HepG2 (cell line): ENCODE measurements at regions not wholly inside any gene's neighbourhood (a gene's known extent, or its start where the extent isn't known, plus 50 kb on each side); places are given as distances from the start of the nearest gene placed in this dataset.

Source experiments
- ATAC-seq: fragments of 200-7000 bp; cut with Tn5 transposase; 3 replicates; pipeline ENCODE4 v1.9.1; 2020; ENCODE audit warnings: mild to moderate bottlenecking, moderate library complexity
- BruUV-seq: library from RNA; stranded (reverse); fragments of 400-500 nt; replicated peaks from 2 replicates; lab custom pipeline; 2021; lab: Mats Ljungman, UMichigan
- CTCF ChIA-PET: fragments of 300-600 bp; formaldehyde crosslinking; extraction: SDS; loops from one replicate; lab custom pipeline; 2021; ENCODE audit warnings: low total read pairs, inconsistent platforms, low intra/inter-chr PET ratio; lab: Yijun Ruan, JAX
- POLR2A ChIA-PET: fragments of 350-600 bp; sonication (Branson Sonifier 250); formaldehyde crosslinking; loops from one replicate; lab custom pipeline; 2020; ENCODE audit warnings: antibody characterized with exemption, inconsistent platforms; lab: Yijun Ruan, JAX
- DNase-seq: peaks from one replicate; pipeline ENCODE4 v3.0.0-alpha.2; 2015; ENCODE audit warnings: low spot score
- FAIRE-seq: peaks from 3 replicates; lab custom pipeline; 2011; peaks lifted over from hg19 to GRCh38; lab: Jason Lieb, UNC
- H2AFZ ChIP-seq: one replicate; pipeline ENCODE4 v1.6.1; 2011; ENCODE audit warnings: low read length, inconsistent platforms
- H3K27ac ChIP-seq: fragments of 300-600 bp; 3 replicates; pipeline ENCODE4 v1.8.0; 2011; ENCODE audit warnings: mixed run types, mild to moderate bottlenecking, mixed read lengths, low read length, inconsistent platforms; ENCODE audit not compliant: insufficient read depth; ENCODE audit errors: extremely low read length
- H3K27me3 ChIP-seq, 2 experiments: fragments of 200-600 bp in 1 of 2; 2 replicates in 1 of 2; 3 replicates in 1 of 2; pipeline versions ENCODE4 v1.6.0 to v1.8.0; 2011; ENCODE audit warnings: low read length in 2 of 2, mild to moderate bottlenecking in 2 of 2, moderate library complexity in 2 of 2, inconsistent platforms in 1 of 2; ENCODE audit not compliant: insufficient read depth in 2 of 2, control insufficient read depth in 1 of 2
- H3K36me3 ChIP-seq, 2 experiments: fragments of 200-600 bp in 1 of 2; replicated peaks in 1 of 2; 2 replicates in 1 of 2; 3 replicates in 1 of 2; pipeline versions ENCODE4 v1.5.1 to v1.8.0; 2011; ENCODE audit warnings: low read length in 2 of 2, inconsistent platforms in 1 of 2; ENCODE audit not compliant: insufficient read depth in 2 of 2, control insufficient read depth in 1 of 2
- H3K4me1 ChIP-seq: 2 replicates; pipeline ENCODE4 v1.5.1; 2012; ENCODE audit warnings: low read length, inconsistent platforms; ENCODE audit not compliant: insufficient read depth
- H3K4me2 ChIP-seq: 2 replicates; pipeline ENCODE4 v1.6.0; 2011; ENCODE audit warnings: low read depth, low read length, inconsistent platforms
- H3K4me3 ChIP-seq, 3 experiments: fragments of 200-600 bp in 1 of 3; sonication (generic), shearing (Covaris generic) in 1 of 3; replicated peaks in 1 of 3; 2 replicates each; pipeline ENCODE4 v1.5.1; 2011 to 2016; ENCODE audit warnings: low read length in 3 of 3, inconsistent platforms in 2 of 3, low read depth in 2 of 3, mild to moderate bottlenecking in 2 of 3, control low read depth in 1 of 3, mixed read lengths in 1 of 3; ENCODE audit not compliant: insufficient read depth in 1 of 3
- H3K79me2 ChIP-seq: one replicate; pipeline ENCODE4 v1.6.1; 2011; ENCODE audit warnings: low read length, inconsistent platforms; ENCODE audit not compliant: insufficient read depth
- H3K9ac ChIP-seq: 2 replicates; pipeline ENCODE4 v1.6.0; 2011; ENCODE audit warnings: mild to moderate bottlenecking, low read depth, low read length, inconsistent platforms; ENCODE audit not compliant: insufficient read depth
- H3K9me3 ChIP-seq: 2 replicates; pipeline ENCODE4 v1.5.1; 2012; ENCODE audit warnings: mild to moderate bottlenecking, low read length
- H4K20me1 ChIP-seq: 2 replicates; pipeline ENCODE4 v1.6.0; 2011; ENCODE audit warnings: inconsistent platforms, mild to moderate bottlenecking, low read length, moderate library complexity; ENCODE audit not compliant: insufficient read depth
- ARID3A ChIP-seq: IDR thresholded peaks from 2 replicates; pipeline ENCODE4 v1.6.1; 2012; ENCODE audit warnings: low read depth, low read length, improper control_type of control experiment
- BORCS8-MEF2B ChIP-seq: sonication (generic); formaldehyde crosslinking; IDR thresholded peaks from 2 replicates; pipeline ENCODE4 v1.8.0; 2022; ENCODE audit warnings: mild to moderate bottlenecking, missing genetic modification reagents
- CBX5 ChIP-seq: sonication (generic); formaldehyde crosslinking; IDR thresholded peaks from 2 replicates; pipeline ENCODE4 v1.4.0; 2020; ENCODE audit warnings: missing genetic modification reagents, borderline replicate concordance
- CC2D1A ChIP-seq: sonication (generic); formaldehyde crosslinking; IDR thresholded peaks from 2 replicates; pipeline ENCODE4 v1.8.1; 2023; ENCODE audit warnings: mild to moderate bottlenecking, missing genetic modification reagents
- DMTF1 ChIP-seq: sonication (generic); formaldehyde crosslinking; IDR thresholded peaks from 2 replicates; pipeline ENCODE4 v1.4.0; 2020; ENCODE audit warnings: mild to moderate bottlenecking, missing genetic modification reagents
- EEA1 ChIP-seq: sonication (generic); formaldehyde crosslinking; IDR thresholded peaks from 2 replicates; pipeline ENCODE4 v1.5.1; 2020; ENCODE audit warnings: mild to moderate bottlenecking, missing genetic modification reagents, borderline replicate concordance
- ERF ChIP-seq: IDR thresholded peaks from 2 replicates; pipeline ENCODE4 v1.6.1; 2018; ENCODE audit warnings: missing biosample characterization, missing genetic modification reagents
- IKZF5 ChIP-seq: IDR thresholded peaks from 2 replicates; pipeline ENCODE4 v1.6.1; 2018; ENCODE audit warnings: missing genetic modification reagents, mild to moderate bottlenecking, missing compliant biosample characterization
- IRF1 ChIP-seq: sonication (generic); formaldehyde crosslinking; IDR thresholded peaks from 2 replicates; pipeline ENCODE4 v1.4.0; 2020; ENCODE audit warnings: low read depth, mild to moderate bottlenecking, missing genetic modification reagents
- IRX3 ChIP-seq: sonication (generic); formaldehyde crosslinking; IDR thresholded peaks from 2 replicates; pipeline ENCODE4 v1.8.1; 2023; ENCODE audit warnings: mild to moderate bottlenecking, low read depth, missing genetic modification reagents, borderline replicate concordance
- KDM5B ChIP-seq: sonication (generic); formaldehyde crosslinking; IDR thresholded peaks from 2 replicates; pipeline ENCODE4 v1.4.0; 2020; ENCODE audit warnings: missing genetic modification reagents, mild to moderate bottlenecking, borderline replicate concordance
- MBNL3 ChIP-seq: fragments of 250-450 bp; sonication (Bioruptor Pico); conservative IDR thresholded peaks from 2 replicates; pipeline ENCODE4 v1.8.0; 2022; ENCODE audit warnings: mild to moderate bottlenecking, inconsistent platforms
- MEIS1 ChIP-seq: sonication (generic); formaldehyde crosslinking; IDR thresholded peaks from 2 replicates; pipeline ENCODE4 v1.9.0; 2021; ENCODE audit warnings: mild to moderate bottlenecking, missing genetic modification reagents, moderate library complexity, borderline replicate concordance
- POLR2A ChIP-seq, 2 experiments: IDR thresholded peaks; 2 replicates each; pipeline ENCODE4 v1.6.1; 2011; ENCODE audit warnings: low read depth in 2 of 2, low read length in 2 of 2, mild to moderate bottlenecking in 1 of 2, moderate library complexity in 1 of 2; ENCODE audit not compliant: insufficient read depth in 1 of 2
- SCMH1 ChIP-seq: sonication (generic); formaldehyde crosslinking; IDR thresholded peaks from 2 replicates; pipeline ENCODE4 v1.9.0; 2021; ENCODE audit warnings: missing genetic modification reagents, mild to moderate bottlenecking, borderline replicate concordance
- TRIM22 ChIP-seq: fragments of 450-650 bp; IDR thresholded peaks from 2 replicates; pipeline ENCODE4 v1.6.1; 2017
- ZNF430 ChIP-seq: sonication (generic); formaldehyde crosslinking; IDR thresholded peaks from 2 replicates; pipeline ENCODE4 v1.9.0; 2021; ENCODE audit warnings: mild to moderate bottlenecking, missing genetic modification reagents
- ZNF768 ChIP-seq: sonication (generic); formaldehyde crosslinking; IDR thresholded peaks from 2 replicates; pipeline ENCODE4 v1.4.0; 2020; ENCODE audit warnings: missing genetic modification reagents
- WGBS: methylation state at CpG from one replicate; pipeline ENCODE4 v1.1.6; 2017; ENCODE audit warnings: low lambda C conversion rate; 5-methylcytosine and 5-hydroxymethylcytosine counted together
- in situ Hi-C: cut with HindIII; loops from 2 replicates; pipeline ENCODE4 v1.10.0; 2017; ENCODE audit warnings: low pct_unique_long_range_greater_than_20kb; ENCODE audit not compliant: extremely low pct_ligation_motif_present
- intact Hi-C: fragments of 100-400 bp; cut with micrococcal nuclease; formaldehyde crosslinking; loops from one replicate; pipeline ENCODE4 v1.10.0; 2022; ENCODE audit not compliant: unreplicated experiment

GRCh38 chr12:77548797-77549196, 281.9 kb upstream of the NAV3 start (continued):
- TF ChIP-seq DMTF1 (CRISPR knock-in tag) (no peak), MEIS1 (CRISPR knock-in tag) (no peak), ERF (CRISPR knock-in tag) (no peak), BORCS8-MEF2B (CRISPR knock-in tag) (no peak), TRIM22 (no peak), SCMH1 (no peak)

- H3K36me3 ChIP-seq: no peaks in the 10 kb centered on the region
- no peak for FAIRE-seq
- TF ChIP-seq IKZF5 (CRISPR knock-in tag): no peak
- no peak for TF ChIP-seq IRX3 (CRISPR knock-in tag)
- no peak for TF ChIP-seq ZNF768
- no peak for TF ChIP-seq IRF1 (CRISPR knock-in tag)
- TF ChIP-seq KDM5B (CRISPR knock-in tag): no peak
- no peak for TF ChIP-seq ARID3A
- TF ChIP-seq ZNF430: no peak
- no peak for TF ChIP-seq POLR2A (IDR thresholded peaks at IDR 0.05; ENCODE audit: insufficient read depth in 1 of 2, low read depth in 2 of 2, low read length in 2 of 2)
- no peak for TF ChIP-seq CC2D1A
- TF ChIP-seq CBX5: no peak
- TF ChIP-seq EEA1: no peak
- no peak for TF ChIP-seq MBNL3 (CRISPR knock-in tag)
Measured at GRCh38 chr12:77540097-77540496, 290.6 kb upstream of the NAV3 start.

More at GRCh38 chr12:77540097-77540496, 290.6 kb upstream of the NAV3 start:
- intact Hi-C loops (no loop called here), in situ Hi-C loops (no loop called here)
- H3K9me3 ChIP-seq: no peaks in the 10 kb centered on the region
- no peak overlapping the region for H3K27ac ChIP-seq
- H3K4me1 ChIP-seq: no peaks in the 10 kb centered on the region
- H4K20me1 ChIP-seq: no peaks in the 10 kb centered on the region
- no TSS peak for BruUV-seq
- H3K4me3 ChIP-seq: no peak overlapping the region
- 0% methylated on average over 2 of the region's 2 CpGs for WGBS
- no peak overlapping the region for H3K9ac ChIP-seq
- DNase-seq: no peak
- no peak overlapping the region for H2AFZ ChIP-seq
- CTCF ChIA-PET: no interaction called here
- ATAC-seq: no peak
- no peak overlapping the region for H3K4me2 ChIP-seq
- POLR2A ChIA-PET: no interaction called here
- no peaks in the 10 kb centered on the region for H3K79me2 ChIP-seq
- H3K27me3 ChIP-seq: no peaks in the 10 kb centered on the region
